ENCODE measurements at regions not wholly inside any gene's neighbourhood (a gene's known extent, or its start where the extent isn't known, plus 50 kb on each side); places are given as distances from the start of the nearest gene placed in this dataset.

GRCh38 chr5:125408448-125409233 is 662.2 kb upstream of the ZNF608 start:
- peak; percentile 53 for DNase-seq

DNA sequence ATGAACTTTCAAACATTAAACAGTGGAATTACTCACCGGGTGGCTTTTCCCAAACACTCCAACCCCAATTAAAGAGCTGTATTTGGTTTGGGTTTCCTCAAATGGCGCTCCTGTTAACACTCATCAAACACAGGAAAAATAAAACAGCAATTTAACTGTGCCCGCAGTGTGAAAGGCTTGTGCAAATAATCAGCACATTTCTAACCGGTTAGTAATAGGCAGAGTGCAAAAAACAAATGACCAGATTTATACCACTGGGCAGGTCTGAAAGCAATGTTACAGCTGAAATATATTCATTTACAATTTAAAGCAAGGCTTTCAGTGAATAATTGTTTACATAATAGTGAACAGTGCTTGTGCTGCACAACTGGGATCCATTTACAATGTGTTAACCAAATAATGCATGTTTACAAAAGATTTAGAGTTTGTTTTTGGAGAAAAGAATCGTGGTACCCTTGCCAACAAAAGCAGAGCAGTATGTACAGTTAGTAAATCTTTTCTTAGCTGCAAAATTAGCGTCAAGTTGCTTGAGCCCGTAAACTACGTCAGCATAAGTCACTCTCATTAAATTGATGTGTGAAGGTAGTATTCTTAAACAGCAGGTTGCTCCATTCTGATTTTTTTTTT is 662.9 kb upstream of the ZNF608 start:
- DNase-seq, result no peak

GRCh38 chr5:125409861-125410536 is 663.6 kb upstream of the ZNF608 start:
- peak; percentile 92 for DNase-seq

DNA sequence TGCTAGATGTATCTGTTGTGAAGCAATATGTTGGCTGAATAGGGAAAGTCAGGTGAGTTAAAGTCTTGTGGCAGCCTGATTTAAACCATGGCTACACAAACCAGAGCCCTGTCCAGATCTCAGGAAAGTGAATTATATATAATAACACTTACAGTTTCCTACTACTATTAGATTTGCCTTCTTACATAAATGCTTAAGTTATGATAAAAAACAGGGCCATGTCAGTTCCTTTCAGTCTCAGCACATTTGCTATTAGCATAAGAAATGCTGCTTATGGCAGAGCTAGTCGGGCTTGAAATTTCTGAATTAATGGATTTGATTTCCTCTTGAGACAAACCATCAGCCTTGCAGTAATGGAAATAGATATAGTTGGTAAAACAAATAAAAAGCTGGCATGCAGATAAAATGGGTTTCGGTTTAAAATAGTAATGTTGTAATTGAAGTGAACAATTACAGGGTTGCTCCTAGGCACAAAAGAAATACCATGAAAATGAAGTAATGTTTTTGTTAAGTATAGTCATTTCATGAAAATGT is 664.2 kb upstream of the ZNF608 start:
- no peak for DNase-seq

GRCh38 chr5:125411071-125411743 is 664.8 kb upstream of the ZNF608 start:
- DNase-seq, result peak; percentile 41

DNA sequence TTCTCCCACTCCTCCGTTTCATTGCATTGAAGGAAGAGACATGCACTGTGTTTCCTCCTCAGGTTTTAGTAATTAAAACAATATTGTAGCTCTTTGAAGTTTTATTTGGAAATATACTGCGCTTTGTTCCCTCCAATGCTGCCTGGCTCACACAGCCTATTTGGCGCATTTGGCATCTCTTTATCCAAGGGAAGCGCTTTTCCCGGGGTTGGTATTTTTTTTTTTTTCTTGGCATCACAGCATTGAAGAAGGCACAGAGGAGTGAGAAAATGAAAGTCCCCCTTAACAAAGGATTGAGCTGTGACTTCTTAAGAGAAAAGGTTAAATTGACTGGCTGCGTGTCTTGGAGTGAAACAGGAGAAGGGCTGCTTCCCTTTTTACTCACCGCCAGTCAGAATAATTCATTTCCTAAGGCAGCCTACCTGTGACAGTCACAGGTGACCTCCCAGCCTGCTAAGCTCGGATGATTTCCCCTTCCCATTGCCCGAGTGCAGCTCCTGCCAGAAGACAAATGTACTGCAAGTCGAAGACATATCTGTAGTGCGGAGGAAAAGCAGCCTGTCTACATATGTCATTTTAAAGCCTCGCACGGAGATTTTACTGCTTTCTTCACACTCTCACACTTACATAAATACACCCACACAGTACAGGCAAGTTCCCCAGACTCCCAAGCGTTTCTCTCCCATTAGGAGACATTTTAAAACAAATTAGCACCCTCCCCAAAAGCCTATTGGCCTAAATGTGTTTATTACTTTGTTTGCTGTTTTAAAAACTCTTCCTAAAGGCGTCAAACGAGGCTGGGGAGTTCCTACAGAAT is 665.5 kb upstream of the ZNF608 start:
- peak; percentile 63 for DNase-seq

DNA sequence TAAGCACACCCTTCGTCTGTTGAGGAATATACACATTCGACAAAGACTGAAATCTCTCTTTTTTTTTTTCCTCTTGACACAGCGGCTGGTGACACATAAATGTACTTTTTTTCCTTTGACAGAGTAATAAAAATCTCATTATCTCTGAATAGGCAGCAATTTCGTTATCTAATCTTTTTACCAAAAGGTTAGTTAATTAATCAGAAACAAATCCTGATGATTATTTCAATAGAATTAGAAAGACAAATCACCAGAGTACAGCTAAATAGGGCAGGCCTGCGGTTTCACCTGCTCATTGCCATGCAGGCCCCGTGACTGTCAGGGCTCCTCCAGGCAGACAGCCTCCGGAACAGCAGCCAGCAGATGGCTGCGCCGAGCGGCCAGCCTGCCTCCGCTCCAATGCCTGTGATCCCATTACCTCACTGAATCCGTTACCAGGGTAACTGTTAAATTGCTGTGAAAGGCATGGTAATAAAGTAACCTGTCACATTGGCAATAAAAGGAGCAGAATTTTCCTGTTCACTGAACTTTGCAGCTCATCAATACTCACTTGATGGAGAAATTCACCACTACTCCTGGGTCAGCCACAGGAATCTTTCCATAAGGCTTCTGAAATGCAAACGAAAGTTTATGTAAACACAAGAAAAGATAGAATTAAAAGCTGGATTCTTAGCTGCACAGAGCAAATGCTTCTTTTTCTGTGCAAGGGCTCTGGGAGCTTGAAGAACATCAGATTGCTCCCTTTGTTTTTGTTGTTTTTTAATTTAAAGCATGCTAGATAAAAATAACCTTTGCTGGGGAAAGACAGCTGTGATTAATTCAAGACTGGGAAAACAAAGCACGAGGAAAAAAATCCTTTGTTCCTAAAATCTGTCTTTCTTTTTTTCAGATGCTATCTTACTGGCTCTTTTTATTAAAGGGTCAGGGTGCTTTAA is 666.4 kb upstream of the ZNF608 start:
- DNase-seq, result peak; percentile 97

DNA sequence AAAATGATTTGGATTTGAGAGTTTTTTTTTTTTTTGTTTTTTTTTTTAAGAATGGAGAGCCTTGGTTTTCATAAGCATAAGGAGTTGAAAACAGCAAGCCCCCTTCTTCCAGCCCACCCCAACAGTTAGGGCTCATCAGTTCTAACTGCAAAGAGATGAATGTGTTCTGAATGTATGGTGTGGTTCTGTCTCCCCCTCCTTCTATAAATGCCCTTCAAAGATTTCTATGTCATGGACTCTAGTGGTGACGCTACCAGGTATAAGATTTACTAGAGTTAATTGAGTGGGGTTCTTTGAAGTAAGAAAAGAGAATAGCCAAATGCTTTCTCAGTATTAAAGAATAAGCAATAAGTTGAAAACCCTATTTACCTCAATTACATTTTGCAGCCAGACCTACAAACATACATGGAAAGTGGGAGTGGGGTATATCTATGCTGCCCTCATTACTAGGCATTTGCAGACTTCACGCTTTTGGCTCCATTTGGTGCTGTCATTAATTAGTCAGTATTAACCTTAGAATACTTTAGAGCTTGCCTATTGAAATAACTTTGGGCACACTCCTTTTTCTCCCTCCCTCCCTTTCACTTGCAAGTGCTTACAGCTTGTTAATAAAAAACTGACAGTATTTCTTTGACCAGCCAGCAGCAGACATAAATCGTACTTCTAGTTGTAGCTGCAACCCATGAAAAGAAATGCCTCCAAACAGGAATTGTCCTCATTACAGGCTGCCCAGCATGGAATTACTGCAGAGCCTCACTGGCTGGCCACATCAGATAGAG is 667.2 kb upstream of the ZNF608 start:
- peak; percentile 56 for DNase-seq

DNA sequence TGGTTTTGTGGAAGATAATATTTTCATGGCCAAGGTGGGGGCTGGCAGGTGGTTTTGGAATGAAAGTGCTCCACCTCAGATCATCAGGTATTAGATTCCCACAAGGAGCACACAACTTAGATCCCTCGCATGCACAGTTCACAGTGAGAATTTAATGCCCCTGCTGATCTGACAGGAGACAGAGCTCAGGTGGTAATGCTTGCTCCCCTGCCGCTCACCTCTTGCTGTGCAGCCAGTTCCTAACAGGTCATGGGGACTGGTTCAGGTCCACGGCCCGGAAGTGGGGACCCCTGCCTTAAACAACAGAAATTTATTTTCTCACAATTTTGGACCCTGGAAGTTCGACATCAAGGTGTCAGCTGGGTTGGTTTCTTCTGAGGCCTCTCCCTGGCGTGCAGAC is 668.7 kb upstream of the ZNF608 start:
- no peak for DNase-seq

DNA sequence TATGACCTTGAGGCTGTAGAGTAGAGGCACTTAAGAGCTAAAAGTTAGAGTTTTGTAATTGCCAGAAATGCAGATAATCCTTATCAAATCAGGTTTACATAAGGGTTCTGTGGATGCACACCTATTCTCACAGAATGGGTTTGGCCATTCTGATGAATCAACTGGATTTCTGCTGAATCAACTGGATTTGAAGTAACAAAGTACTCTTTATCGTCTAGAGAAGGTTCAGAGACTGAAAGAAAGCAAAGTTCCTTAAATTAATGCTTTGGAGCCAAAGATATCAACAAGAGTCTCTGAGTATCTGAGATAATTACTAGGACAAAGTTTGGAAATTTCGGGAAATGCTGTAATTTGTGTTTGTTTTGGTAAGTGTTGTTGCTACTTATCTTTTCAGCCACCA is 669.6 kb upstream of the ZNF608 start:
- no peak for DNase-seq

DNA sequence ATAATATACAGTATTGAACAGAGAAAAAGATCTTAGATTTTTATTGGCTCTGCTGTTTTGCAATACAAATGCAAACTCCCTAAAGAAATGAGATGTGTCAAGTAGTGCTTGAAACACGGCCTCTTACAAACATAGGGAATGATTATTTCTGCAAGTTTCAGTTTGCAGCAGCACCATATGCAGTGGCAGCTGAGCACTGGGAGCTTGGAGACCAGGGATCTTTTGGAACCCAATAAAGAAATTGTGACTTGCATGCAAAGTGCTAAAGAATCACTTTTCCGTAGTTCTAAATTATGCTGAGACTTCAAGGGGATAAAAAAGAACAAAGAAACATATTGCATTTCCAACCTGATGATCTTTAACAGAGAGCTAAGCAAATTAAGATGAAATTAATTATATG is 674.6 kb upstream of the ZNF608 start:
- DNase-seq, result no peak

- no peak for DNase-seq
Measured at GRCh38 chr5:125422342-125422741, 675.9 kb upstream of the ZNF608 start.

GRCh38 chr5:125424402-125425141 is 678.1 kb upstream of the ZNF608 start:
- DNase-seq, result peak; percentile 88

DNA sequence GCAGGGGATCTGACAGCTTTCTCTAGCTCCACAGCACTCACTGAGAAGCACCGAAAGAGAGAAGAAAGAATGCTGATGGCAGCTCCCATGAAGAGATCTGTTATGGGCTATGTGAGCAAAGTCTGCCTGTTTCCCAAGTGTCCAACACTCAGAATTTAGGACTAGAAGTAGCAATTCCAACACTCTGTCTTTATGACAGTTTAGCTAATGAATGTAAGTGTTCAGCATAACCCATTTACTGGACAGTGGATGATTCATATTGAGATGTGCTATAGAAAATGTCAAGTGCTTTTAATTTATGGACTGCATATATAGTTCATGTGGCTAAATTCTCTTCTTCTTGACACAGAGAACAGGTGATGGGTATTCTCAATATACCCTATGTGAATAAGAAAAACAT is 683.1 kb upstream of the ZNF608 start:
- DNase-seq, result no peak

DNA sequence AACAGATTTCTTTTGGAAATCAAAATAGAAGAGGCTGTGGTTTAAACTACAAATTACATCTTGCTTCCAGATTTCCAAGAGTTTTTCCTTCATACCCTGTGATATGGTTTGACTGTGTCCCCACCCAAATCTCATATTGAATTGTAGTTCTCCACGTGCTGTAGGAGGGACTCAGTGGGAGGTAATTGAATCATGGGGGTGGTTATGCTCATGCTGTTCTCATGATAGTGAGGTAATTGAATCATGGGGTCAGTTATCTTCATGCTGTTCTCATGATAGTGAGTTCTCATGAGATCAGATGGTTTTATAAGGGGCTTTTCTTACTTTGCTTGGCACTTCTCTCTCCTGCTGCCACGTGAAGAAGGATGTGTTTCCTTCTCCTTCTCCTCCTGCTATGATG is 687.0 kb upstream of the ZNF608 start:
- DNase-seq, result no peak

GRCh38 chr5:125439243-125439642 is 692.8 kb upstream of the ZNF608 start:
- peak; percentile 14 for DNase-seq

- no peak for DNase-seq
Measured at GRCh38 chr5:125440905-125441304, 694.5 kb upstream of the ZNF608 start.

DNA sequence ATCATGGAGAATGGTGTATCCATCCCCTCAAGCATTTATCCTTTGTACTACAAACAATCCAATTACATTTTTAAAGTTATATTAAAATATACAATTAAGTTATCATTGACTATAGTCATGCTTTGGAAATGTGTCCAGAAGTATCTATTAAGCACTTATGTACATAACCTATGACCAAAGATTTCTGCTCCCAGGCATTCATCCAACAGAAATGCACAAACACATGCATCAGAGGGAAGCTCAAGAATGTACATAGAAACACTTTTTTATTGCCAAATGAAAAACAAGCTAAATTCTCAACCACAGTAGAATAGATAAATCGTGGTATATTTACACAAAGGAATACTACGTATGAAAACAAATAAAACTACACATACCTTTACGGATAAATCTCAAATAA is 700.5 kb upstream of the ZNF608 start:
- no peak for DNase-seq

DNA sequence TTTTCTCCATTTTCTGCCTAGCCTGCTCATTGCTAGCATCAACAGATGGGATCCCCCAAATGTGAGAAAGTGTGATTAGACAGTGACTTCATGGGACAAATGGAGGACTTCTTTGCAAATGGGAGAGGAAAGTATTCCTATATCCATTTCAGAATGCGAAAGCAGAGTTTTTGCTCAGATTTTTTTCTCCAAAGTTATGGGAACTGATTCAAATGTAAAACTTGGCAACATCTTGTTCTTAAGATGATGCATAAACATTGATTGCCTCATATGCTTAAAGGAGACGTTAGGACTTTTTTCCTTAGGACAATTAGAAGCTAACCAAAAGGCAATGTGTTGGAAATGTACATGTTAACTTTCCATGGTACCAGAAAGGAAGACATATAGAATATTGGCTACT is 704.3 kb upstream of the ZNF608 start:
- DNase-seq, result no peak

DNA sequence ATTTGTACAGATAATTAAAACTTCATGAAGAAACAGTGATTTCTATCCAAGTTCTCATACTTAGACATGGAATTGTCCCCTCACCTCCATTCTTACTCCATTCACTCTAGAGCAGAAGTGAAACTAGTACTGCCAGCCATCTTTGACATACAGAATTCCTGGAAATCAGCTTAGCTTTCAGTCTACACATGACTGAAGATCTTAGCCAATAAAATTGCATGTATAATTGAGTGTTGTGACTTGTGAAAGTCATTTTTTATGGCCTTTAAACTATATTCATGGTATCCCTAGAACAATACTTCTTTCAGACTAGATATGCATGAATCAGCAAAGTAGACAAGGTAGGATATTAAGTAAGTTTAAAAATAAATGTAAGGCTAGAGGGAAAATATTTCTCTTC is 705.2 kb upstream of the ZNF608 start:
- DNase-seq, result no peak
